ENCODE measurements at regions not wholly inside any gene's neighbourhood (a gene's known extent, or its start where the extent isn't known, plus 50 kb on each side); places are given as distances from the start of the nearest gene placed in this dataset.

DNA sequence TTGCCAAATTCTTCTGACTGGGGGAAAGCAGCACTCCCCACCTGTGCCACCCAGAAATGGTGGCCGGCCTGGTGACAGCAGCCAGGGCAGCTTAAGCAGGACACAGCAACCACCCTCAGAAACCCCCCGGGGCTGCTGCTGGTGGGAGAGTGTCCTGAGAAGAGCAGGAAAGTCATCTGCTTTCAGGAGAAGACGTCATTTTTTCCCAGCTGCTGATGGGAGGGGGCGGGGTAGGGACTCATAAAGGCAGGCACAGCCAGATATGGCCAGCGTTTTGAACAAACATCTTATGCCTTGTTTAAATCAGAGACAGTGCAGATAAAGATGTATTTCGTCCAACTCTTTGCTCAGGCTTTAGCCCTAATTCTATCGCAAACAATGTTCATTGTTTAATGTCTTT, 139.5 kb downstream of the LRRC30 start:
- TF ChIP-seq CTCF (optimal IDR thresholded peaks at IDR 0.05 in 1 of 3, IDR thresholded peaks at IDR 0.05 in 1 of 3, conservative IDR thresholded peaks at IDR 0.05 in 1 of 3; ENCODE audit: extremely low read depth in 1 of 3, insufficient read depth in 2 of 3, low read length in 3 of 3) (no peak), EZH2 (IDR thresholded peaks at IDR 0.05; ENCODE audit: low read length) (no peak)

All from keratinocyte (primary cell).